Limb (tissue), 2 donors: ENCODE measurements at regions not wholly inside any gene's neighbourhood (a gene's known extent, or its start where the extent isn't known, plus 50 kb on each side); places are given as distances from the start of the nearest gene placed in this dataset.

ENCODE experiments used
- DNase-seq, 2 donors: peaks; one replicate each; pipeline ENCODE4 v3.0.0-alpha.2; 2016; ENCODE audit errors: extremely low spot score in 2 of 2

DNA sequence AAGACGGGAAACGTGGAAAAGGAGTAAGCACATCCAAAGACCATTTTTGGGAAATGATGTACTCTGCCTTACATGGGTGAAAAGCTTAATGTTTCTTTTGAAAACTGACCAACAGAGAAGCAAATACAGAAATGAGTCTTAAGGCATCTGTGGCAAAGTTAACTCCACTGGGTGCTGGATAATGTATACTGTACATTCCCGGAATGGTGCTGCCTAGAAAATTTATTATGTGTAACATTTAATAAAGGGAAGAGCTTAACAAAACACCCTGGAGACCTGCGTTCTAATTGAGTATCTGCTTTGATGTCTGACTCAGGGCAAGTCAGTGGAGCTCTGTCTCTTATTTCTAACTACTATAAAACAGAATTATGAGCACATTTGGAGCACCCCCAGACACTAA lies 230.2 kb downstream of the MID1 start:
- DNase-seq, result no peak

DNA sequence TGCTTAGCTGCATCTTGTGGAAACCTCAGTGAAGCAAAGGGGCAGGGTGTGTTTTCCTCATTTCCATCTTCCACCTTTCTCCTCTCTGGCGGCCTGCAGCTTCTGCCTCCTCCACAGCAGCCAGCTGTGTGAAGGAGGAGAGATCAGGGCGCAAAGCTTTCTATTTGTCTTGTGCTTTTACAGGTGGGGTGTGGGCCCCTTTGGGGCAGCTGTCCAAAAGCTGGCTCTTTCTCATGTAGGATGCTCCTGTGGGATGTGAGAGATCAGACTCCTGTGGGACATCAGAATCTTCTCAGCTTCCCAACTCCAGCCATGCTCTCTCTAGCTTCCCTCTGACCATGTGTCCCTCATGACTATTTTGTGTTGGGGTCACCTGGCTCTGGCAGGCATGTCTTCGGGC lies 227.1 kb downstream of the MID1 start:
- no peak for DNase-seq

DNA sequence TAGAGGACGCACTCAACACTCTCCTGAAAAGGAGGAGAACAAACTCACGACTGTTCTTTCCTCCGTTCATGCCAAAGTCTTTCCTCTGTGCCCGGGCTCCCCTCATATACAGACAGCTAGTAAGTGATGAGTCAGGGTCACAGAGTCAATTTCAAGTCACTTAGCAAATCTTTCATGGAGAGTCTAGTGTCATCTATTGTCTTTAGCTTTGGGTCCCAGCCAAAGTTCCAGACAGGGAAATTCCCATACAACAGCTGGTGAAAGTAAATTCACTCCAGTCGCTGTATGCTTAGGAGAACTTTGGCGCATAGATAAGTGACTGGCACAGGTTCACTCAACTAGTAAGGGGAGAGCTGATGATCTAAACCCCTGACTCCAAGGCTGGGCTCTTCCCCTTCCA lies 226.5 kb downstream of the MID1 start:
- no peak for DNase-seq

DNA sequence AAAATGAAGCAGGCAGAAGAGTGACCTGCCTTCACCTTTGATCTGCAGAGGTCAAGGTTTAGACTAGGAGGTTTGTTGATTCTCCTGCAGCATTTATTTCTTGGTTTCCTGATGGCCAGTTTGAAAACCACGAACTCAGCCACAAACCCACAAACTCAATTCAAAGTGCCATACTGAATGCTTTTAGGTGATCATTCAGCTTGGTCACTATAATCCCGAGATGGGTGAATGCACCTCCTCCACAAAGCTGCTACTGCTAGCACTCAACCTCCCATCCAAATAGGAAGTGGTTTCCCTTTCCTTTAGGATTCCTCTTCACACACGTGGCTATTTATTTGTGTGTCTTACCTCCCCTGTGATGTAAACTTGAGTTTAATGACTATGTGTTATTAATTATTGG lies 225.2 kb downstream of the MID1 start:
- no peak for DNase-seq
